PFSK-1 (cell line): ENCODE measurements at regions not wholly inside any gene's neighbourhood (a gene's known extent, or its start where the extent isn't known, plus 50 kb on each side); places are given as distances from the start of the nearest gene placed in this dataset.

ENCODE experiments used
- POLR2AphosphoS5 ChIP-seq: IDR thresholded peaks from 2 replicates; pipeline ENCODE4 v1.6.1; 2012; ENCODE audit warnings: low read depth, mild to moderate bottlenecking, control low read depth, low read length, moderate library complexity
- SIN3A ChIP-seq: IDR thresholded peaks from 2 replicates; pipeline ENCODE4 v1.6.1; 2012; ENCODE audit warnings: mild to moderate bottlenecking, low read length, moderate library complexity, borderline replicate concordance; ENCODE audit not compliant: insufficient read depth
- TAF1 ChIP-seq: IDR thresholded peaks from 2 replicates; pipeline ENCODE4 v1.6.1; 2012; ENCODE audit warnings: low read length, control low read depth, borderline replicate concordance; ENCODE audit not compliant: insufficient read depth
- TF ChIP-seq, protein P1 (sequence below), 2 experiments: IDR thresholded peaks; 2 replicates each; pipeline versions ENCODE4 v1.6.1 to v1.8.0; 2011 to 2012; ENCODE audit warnings: low read depth in 2 of 2, low read length in 2 of 2, control low read depth in 1 of 2, inconsistent platforms in 1 of 2, mild to moderate bottlenecking in 1 of 2, moderate library complexity in 1 of 2; ENCODE audit not compliant: insufficient read depth in 1 of 2

DNA sequence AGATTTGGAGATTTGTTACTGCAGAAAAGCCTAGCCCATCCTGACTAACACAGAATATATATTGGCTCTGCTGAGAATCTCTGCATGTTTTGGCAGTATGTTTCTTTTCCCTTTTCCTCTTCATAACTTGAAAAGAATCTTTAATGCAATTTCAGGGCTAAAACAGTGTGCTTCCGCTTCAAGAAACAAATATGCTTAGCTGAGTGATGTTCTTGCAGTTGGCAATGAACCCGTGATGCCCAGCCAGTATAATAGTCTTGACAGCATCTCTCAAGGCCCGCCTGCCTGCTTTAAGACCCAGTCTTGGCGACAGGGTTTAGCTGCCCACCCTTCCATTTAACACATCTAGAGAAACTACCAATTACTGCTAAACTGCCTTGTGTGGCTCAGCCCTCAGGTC is 184.5 kb downstream of the INO80D start:
- TF ChIP-seq, protein P1, sequence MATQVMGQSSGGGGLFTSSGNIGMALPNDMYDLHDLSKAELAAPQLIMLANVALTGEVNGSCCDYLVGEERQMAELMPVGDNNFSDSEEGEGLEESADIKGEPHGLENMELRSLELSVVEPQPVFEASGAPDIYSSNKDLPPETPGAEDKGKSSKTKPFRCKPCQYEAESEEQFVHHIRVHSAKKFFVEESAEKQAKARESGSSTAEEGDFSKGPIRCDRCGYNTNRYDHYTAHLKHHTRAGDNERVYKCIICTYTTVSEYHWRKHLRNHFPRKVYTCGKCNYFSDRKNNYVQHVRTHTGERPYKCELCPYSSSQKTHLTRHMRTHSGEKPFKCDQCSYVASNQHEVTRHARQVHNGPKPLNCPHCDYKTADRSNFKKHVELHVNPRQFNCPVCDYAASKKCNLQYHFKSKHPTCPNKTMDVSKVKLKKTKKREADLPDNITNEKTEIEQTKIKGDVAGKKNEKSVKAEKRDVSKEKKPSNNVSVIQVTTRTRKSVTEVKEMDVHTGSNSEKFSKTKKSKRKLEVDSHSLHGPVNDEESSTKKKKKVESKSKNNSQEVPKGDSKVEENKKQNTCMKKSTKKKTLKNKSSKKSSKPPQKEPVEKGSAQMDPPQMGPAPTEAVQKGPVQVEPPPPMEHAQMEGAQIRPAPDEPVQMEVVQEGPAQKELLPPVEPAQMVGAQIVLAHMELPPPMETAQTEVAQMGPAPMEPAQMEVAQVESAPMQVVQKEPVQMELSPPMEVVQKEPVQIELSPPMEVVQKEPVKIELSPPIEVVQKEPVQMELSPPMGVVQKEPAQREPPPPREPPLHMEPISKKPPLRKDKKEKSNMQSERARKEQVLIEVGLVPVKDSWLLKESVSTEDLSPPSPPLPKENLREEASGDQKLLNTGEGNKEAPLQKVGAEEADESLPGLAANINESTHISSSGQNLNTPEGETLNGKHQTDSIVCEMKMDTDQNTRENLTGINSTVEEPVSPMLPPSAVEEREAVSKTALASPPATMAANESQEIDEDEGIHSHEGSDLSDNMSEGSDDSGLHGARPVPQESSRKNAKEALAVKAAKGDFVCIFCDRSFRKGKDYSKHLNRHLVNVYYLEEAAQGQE (IDR thresholded peaks at IDR 0.05; ENCODE audit: insufficient read depth in 1 of 2, low read depth in 2 of 2, low read length in 2 of 2): no peak
- TF ChIP-seq POLR2AphosphoS5: no peak
- no peak for TF ChIP-seq SIN3A
- no peak for TF ChIP-seq TAF1
